Neuronal stem cell (in vitro differentiated cells): ENCODE measurements at regions not wholly inside any gene's neighbourhood (a gene's known extent, or its start where the extent isn't known, plus 50 kb on each side); places are given as distances from the start of the nearest gene placed in this dataset.
"Not testable (repeated sequence)": the region's sequence is repeated elsewhere in the genome, so short reads cannot be mapped to it uniquely, and the experiment has no call there.

Source experiments
- DNase-seq: peaks from one replicate; pipeline ENCODE4 v3.0.0-alpha.2; 2013; ENCODE audit warnings: low spot score
- H2AFZ ChIP-seq: one replicate; pipeline ENCODE4 v1.6.1; 2013; ENCODE audit warnings: mild to moderate bottlenecking, low read length, inconsistent platforms
- H2AK5ac ChIP-seq: 2 replicates; pipeline ENCODE4 v1.6.1; 2013; ENCODE audit warnings: low read depth, mild to moderate bottlenecking, inconsistent platforms, low read length, moderate library complexity, mixed read lengths
- H2BK120ac ChIP-seq: 2 replicates; pipeline ENCODE4 v1.6.1; 2013; ENCODE audit warnings: low read depth, mild to moderate bottlenecking, inconsistent platforms, low read length, moderate library complexity, mixed read lengths
- H2BK12ac ChIP-seq: one replicate; pipeline ENCODE4 v1.6.1; 2013; ENCODE audit warnings: low read length, inconsistent platforms
- H2BK15ac ChIP-seq: 2 replicates; pipeline ENCODE4 v1.6.1; 2013; ENCODE audit warnings: mild to moderate bottlenecking, low read length, inconsistent platforms, mixed read lengths
- H2BK5ac ChIP-seq: one replicate; pipeline ENCODE4 v1.6.1; 2013; ENCODE audit warnings: inconsistent platforms, mild to moderate bottlenecking, low read length, moderate library complexity
- H3K14ac ChIP-seq: one replicate; pipeline ENCODE4 v1.6.1; 2013; ENCODE audit warnings: low read length, inconsistent platforms
- H3K18ac ChIP-seq: 2 replicates; pipeline ENCODE4 v1.6.1; 2013; ENCODE audit warnings: low read length, inconsistent platforms
- H3K23ac ChIP-seq: 2 replicates; pipeline ENCODE4 v1.6.1; 2013; ENCODE audit warnings: low read depth, mild to moderate bottlenecking, mixed read lengths, low read length, inconsistent platforms; ENCODE audit not compliant: poor library complexity
- H3K27ac ChIP-seq: replicated peaks from 3 replicates; pipeline ENCODE4 v1.5.1; 2013; ENCODE audit warnings: low read length, inconsistent platforms
- H3K27me3 ChIP-seq, 3 experiments: 2 replicates each; pipeline ENCODE4 v1.6.1; 2013; ENCODE audit warnings: low read length in 3 of 3, mild to moderate bottlenecking in 2 of 3, inconsistent platforms in 1 of 3, low read depth in 1 of 3, mixed read lengths in 1 of 3, moderate library complexity in 1 of 3; ENCODE audit not compliant: control insufficient read depth in 3 of 3, insufficient read depth in 3 of 3
- H3K36me3 ChIP-seq, 2 donors: replicated peaks in 1 of 2; 2 replicates each; pipeline ENCODE4 v1.6.1; 2013; ENCODE audit warnings: low read length in 2 of 2; ENCODE audit not compliant: control insufficient read depth in 2 of 2, insufficient read depth in 2 of 2
- H3K4ac ChIP-seq: 2 replicates; pipeline ENCODE4 v1.6.1; 2013; ENCODE audit warnings: inconsistent platforms, mild to moderate bottlenecking, low read length, moderate library complexity
- H3K4me1 ChIP-seq, 2 donors: 1 replicate in 1 of 2; 2 replicates in 1 of 2; pipeline ENCODE4 v1.6.1; 2013; ENCODE audit warnings: low read length in 2 of 2, low read depth in 1 of 2; ENCODE audit not compliant: control insufficient read depth in 2 of 2, insufficient read depth in 1 of 2
- H3K4me2 ChIP-seq: one replicate; pipeline ENCODE4 v1.6.1; 2013; ENCODE audit warnings: mild to moderate bottlenecking, low read length, inconsistent platforms; ENCODE audit not compliant: insufficient read depth, poor library complexity, severe bottlenecking
- H3K4me3 ChIP-seq, 2 donors: 2 replicates each; pipeline ENCODE4 v1.5.1; 2013; ENCODE audit warnings: low read length in 2 of 2, mild to moderate bottlenecking in 2 of 2, inconsistent platforms in 1 of 2, moderate library complexity in 1 of 2
- H3K79me1 ChIP-seq: one replicate; pipeline ENCODE4 v1.6.1; 2013; ENCODE audit warnings: low read depth, mild to moderate bottlenecking, inconsistent platforms, low read length, moderate library complexity
- H3K9ac ChIP-seq: one replicate; pipeline ENCODE4 v1.6.1; 2013; ENCODE audit warnings: mild to moderate bottlenecking, low read depth, low read length, inconsistent platforms; ENCODE audit not compliant: poor library complexity
- H3K9me3 ChIP-seq, 2 donors: replicated peaks in 1 of 2; 2 replicates each; pipeline versions ENCODE3 to v1.6.1; 2013; ENCODE audit warnings: low read length in 2 of 2, mild to moderate bottlenecking in 2 of 2, inconsistent platforms in 1 of 2, low read depth in 1 of 2, mixed read lengths in 1 of 2, moderate library complexity in 1 of 2; ENCODE audit not compliant: control insufficient read depth in 2 of 2, insufficient read depth in 1 of 2
- H4K8ac ChIP-seq: one replicate; pipeline ENCODE4 v1.6.1; 2013; ENCODE audit warnings: low read depth, mild to moderate bottlenecking, inconsistent platforms, low read length, moderate library complexity
- H4K91ac ChIP-seq: one replicate; pipeline ENCODE4 v1.6.1; 2013; ENCODE audit warnings: low read length, low read depth, mild to moderate bottlenecking, inconsistent platforms; ENCODE audit not compliant: poor library complexity
- WGBS, 2 donors: extraction: QIAGEN DNeasy Blood & Tissue Kit; methylation state at CpG; one replicate each; pipeline ENCODE4 v1.1.7; 2013; ENCODE audit warnings: missing lambda C conversion rate in 2 of 2, mixed read lengths in 1 of 2; ENCODE audit not compliant: insufficient read length in 2 of 2, insufficient replicate concordance in 1 of 2; ENCODE audit errors: extremely low coverage in 2 of 2; 5-methylcytosine and 5-hydroxymethylcytosine counted together

- no peak overlapping the region for H2BK5ac ChIP-seq
- no peaks in the 10 kb centered on the region for H3K27me3 ChIP-seq
- no peak overlapping the region for H4K8ac ChIP-seq
- H3K4me3 ChIP-seq = no peak overlapping the region
- H3K9me3 ChIP-seq = no peaks in the 10 kb centered on the region
- H2BK120ac ChIP-seq = no peak overlapping the region
- no peak overlapping the region for H3K23ac ChIP-seq
- H2BK15ac ChIP-seq = no peak overlapping the region
- no peak overlapping the region for H3K18ac ChIP-seq
- no peak overlapping the region for H3K9ac ChIP-seq
- no peak overlapping the region for H3K14ac ChIP-seq
- H3K4me2 ChIP-seq = no peak overlapping the region
- no peak overlapping the region for H2AFZ ChIP-seq
- H3K4me1 ChIP-seq = peaks cover 0 to 11% of the 10 kb centered on the region in 2 donors
- DNase-seq = no peak
- H3K36me3 ChIP-seq = no peaks in the 10 kb centered on the region
- no peaks in the 10 kb centered on the region for H3K79me1 ChIP-seq
- no peak overlapping the region for H2BK12ac ChIP-seq
- H2AK5ac ChIP-seq = no peak overlapping the region
- no peak overlapping the region for H3K27ac ChIP-seq
- no peak overlapping the region for H4K91ac ChIP-seq
- no peak overlapping the region for H3K4ac ChIP-seq
Observed at GRCh38 chr3:86887876-86888275, 103.1 kb downstream of the VGLL3 start.

- Histone ChIP-seq H4K91ac (no peak overlapping the region), H3K27ac (no peak overlapping the region), H2BK12ac (no peak overlapping the region), H3K9ac (no peak overlapping the region), H2AFZ (no peak overlapping the region), H3K4me2 (no peak overlapping the region), H3K9me3 (no peaks in the 10 kb centered on the region), H3K4me3 (no peak overlapping the region), H4K8ac (no peak overlapping the region), H2BK15ac (no peak overlapping the region), H3K23ac (no peak overlapping the region), H2BK5ac (no peak overlapping the region), H3K14ac (no peak overlapping the region), H3K4ac (no peak overlapping the region), H3K36me3 (no peaks in the 10 kb centered on the region), H3K18ac (no peak overlapping the region), H2AK5ac (no peak overlapping the region), H3K4me1 (no peaks in the 10 kb centered on the region), H3K27me3 (no peaks in the 10 kb centered on the region), H3K79me1 (no peaks in the 10 kb centered on the region), H2BK120ac (no peak overlapping the region)
- no peak for DNase-seq
- no CpG with 5 or more reads among the region's 6 CpGs for WGBS, 2 donors
Observed at GRCh38 chr3:86880066-86880465, 110.9 kb downstream of the VGLL3 start.

- not testable (repeated sequence) for H3K4me1 ChIP-seq, H2BK15ac ChIP-seq, H3K36me3 ChIP-seq, H3K27ac ChIP-seq, H3K23ac ChIP-seq, H2BK12ac ChIP-seq, H2AK5ac ChIP-seq, H3K79me1 ChIP-seq, H3K18ac ChIP-seq, H3K14ac ChIP-seq, H4K91ac ChIP-seq, H2AFZ ChIP-seq, H3K9me3 ChIP-seq, H2BK120ac ChIP-seq, H3K4me3 ChIP-seq, H3K27me3 ChIP-seq, H3K4me2 ChIP-seq, H2BK5ac ChIP-seq, H3K9ac ChIP-seq, H3K4ac ChIP-seq, H4K8ac ChIP-seq, DNase-seq
- no CpG with 5 or more reads among the region's 5 CpGs for WGBS, 2 donors
Observed at GRCh38 chr3:86876504-86877181, 114.3 kb downstream of the VGLL3 start.

GRCh38 chr3:86874790-86875189 is 116.2 kb downstream of the VGLL3 start:
- H3K23ac ChIP-seq, H2BK5ac ChIP-seq, H2BK120ac ChIP-seq, H3K9ac ChIP-seq, H2AFZ ChIP-seq, H3K14ac ChIP-seq, H2BK12ac ChIP-seq, H4K8ac ChIP-seq, H4K91ac ChIP-seq, H3K27me3 ChIP-seq, H3K9me3 ChIP-seq, H3K27ac ChIP-seq, H3K4me3 ChIP-seq, H2BK15ac ChIP-seq, H3K4me1 ChIP-seq, H3K79me1 ChIP-seq, DNase-seq, H3K18ac ChIP-seq, H3K4me2 ChIP-seq, H3K36me3 ChIP-seq, H2AK5ac ChIP-seq, H3K4ac ChIP-seq: not testable (repeated sequence)
- no CpG with 5 or more reads among the region's 1 CpG for WGBS, 2 donors
